Endothelial cell (in vitro differentiated cells): ENCODE measurements at regions not wholly inside any gene's neighbourhood (a gene's known extent, or its start where the extent isn't known, plus 50 kb on each side); places are given as distances from the start of the nearest gene placed in this dataset.

Source experiments
- DNase-seq: peaks from one replicate; pipeline ENCODE4 v3.0.0; 2021; ENCODE audit warnings: low spot score
- H3K27ac Mint-ChIP-seq: one replicate; pipeline ENCODE4 v1.8.0; 2021; ENCODE audit warnings: mixed read lengths, inconsistent platforms; ENCODE audit not compliant: unreplicated experiment
- H3K27me3 Mint-ChIP-seq: one replicate; pipeline ENCODE4 v1.8.0; 2021; ENCODE audit warnings: mild to moderate bottlenecking, moderate library complexity, mixed read lengths, inconsistent platforms; ENCODE audit not compliant: unreplicated experiment
- H3K36me3 Mint-ChIP-seq: one replicate; pipeline ENCODE4 v1.8.0; 2021; ENCODE audit warnings: mild to moderate bottlenecking, low read depth, mixed read lengths, inconsistent platforms; ENCODE audit not compliant: unreplicated experiment
- H3K4me1 Mint-ChIP-seq: one replicate; pipeline ENCODE4 v1.8.0; 2021; ENCODE audit warnings: mild to moderate bottlenecking, mixed read lengths, inconsistent platforms; ENCODE audit not compliant: unreplicated experiment
- H3K4me3 Mint-ChIP-seq: one replicate; pipeline ENCODE4 v1.8.0; 2021; ENCODE audit warnings: mild to moderate bottlenecking, mixed read lengths, inconsistent platforms; ENCODE audit not compliant: unreplicated experiment
- H3K9me3 Mint-ChIP-seq: one replicate; pipeline ENCODE4 v1.8.0; 2021; ENCODE audit warnings: mixed read lengths, inconsistent platforms; ENCODE audit not compliant: unreplicated experiment
- TF ChIP-seq, protein P1 (sequence below): fragments of 200-600 bp; sonication (generic); IDR thresholded peaks from one replicate; pipeline ENCODE4 v1.5.0; 2021; ENCODE audit warnings: antibody characterized with exemption; ENCODE audit not compliant: unreplicated experiment

- Mint-ChIP-seq H3K36me3 (no peaks in the 10 kb centered on the region), H3K27me3 (no peaks in the 10 kb centered on the region), H3K27ac (no peak overlapping the region), H3K4me1 (no peaks in the 10 kb centered on the region), H3K4me3 (no peak overlapping the region), H3K9me3 (no peaks in the 10 kb centered on the region)
- DNase-seq = no peak
- TF ChIP-seq, protein P1, sequence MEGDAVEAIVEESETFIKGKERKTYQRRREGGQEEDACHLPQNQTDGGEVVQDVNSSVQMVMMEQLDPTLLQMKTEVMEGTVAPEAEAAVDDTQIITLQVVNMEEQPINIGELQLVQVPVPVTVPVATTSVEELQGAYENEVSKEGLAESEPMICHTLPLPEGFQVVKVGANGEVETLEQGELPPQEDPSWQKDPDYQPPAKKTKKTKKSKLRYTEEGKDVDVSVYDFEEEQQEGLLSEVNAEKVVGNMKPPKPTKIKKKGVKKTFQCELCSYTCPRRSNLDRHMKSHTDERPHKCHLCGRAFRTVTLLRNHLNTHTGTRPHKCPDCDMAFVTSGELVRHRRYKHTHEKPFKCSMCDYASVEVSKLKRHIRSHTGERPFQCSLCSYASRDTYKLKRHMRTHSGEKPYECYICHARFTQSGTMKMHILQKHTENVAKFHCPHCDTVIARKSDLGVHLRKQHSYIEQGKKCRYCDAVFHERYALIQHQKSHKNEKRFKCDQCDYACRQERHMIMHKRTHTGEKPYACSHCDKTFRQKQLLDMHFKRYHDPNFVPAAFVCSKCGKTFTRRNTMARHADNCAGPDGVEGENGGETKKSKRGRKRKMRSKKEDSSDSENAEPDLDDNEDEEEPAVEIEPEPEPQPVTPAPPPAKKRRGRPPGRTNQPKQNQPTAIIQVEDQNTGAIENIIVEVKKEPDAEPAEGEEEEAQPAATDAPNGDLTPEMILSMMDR = no peak
Observed at GRCh38 chr10:111865550-111865949, 318.0 kb downstream of the GPAM start.

DNA sequence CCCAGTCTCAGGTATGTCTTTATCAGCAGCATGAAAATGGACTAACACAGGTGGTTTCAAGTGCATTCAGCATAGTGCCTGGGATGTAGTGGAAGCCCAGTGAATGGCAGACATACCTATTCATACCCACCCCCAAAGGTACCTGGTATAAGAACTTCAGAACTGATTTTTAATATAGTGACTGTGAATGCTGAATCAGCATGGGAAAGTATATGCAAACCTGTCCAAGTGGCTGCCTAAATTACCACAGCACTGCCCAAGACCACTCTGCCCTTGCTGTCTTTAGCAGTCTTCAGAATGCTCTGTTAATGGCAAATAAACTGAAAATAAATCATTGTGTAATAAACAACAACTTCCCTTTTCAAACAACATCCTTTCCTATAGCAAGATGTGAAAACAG is 312.1 kb downstream of the GPAM start:
- no peak overlapping the region for H3K27ac Mint-ChIP-seq
- TF ChIP-seq, protein P1 = no peak
- H3K27me3 Mint-ChIP-seq = no peaks in the 10 kb centered on the region
- no peak overlapping the region for H3K4me3 Mint-ChIP-seq
- DNase-seq = no peak
- no peaks in the 10 kb centered on the region for H3K36me3 Mint-ChIP-seq
- no peaks in the 10 kb centered on the region for H3K9me3 Mint-ChIP-seq
- H3K4me1 Mint-ChIP-seq = no peaks in the 10 kb centered on the region

DNA sequence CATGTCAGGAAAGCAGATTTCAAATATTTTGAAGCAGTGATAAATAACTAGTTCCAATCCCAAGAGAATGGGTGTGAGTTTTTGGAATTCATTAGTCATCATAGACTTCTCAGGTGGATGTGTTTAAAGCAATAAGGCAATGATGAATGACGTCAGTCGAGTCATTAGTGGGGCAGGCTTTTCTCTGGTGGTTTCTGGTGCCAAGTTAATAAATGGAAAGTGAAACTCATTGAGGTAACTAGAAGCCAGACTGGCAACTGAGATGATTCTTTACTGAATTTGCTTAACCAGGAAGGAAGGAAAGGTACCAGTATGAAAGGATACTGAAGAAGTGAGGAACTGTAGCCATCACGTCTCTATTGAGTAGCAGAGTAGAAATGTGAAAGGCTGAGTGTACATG is 311.0 kb downstream of the GPAM start:
- TF ChIP-seq, protein P1 = no peak
- H3K27me3 Mint-ChIP-seq = no peaks in the 10 kb centered on the region
- no peak overlapping the region for H3K27ac Mint-ChIP-seq
- no peaks in the 10 kb centered on the region for H3K9me3 Mint-ChIP-seq
- no peaks in the 10 kb centered on the region for H3K4me1 Mint-ChIP-seq
- no peaks in the 10 kb centered on the region for H3K36me3 Mint-ChIP-seq
- no peak for DNase-seq
- H3K4me3 Mint-ChIP-seq = no peak overlapping the region

- no peak overlapping the region for H3K27ac Mint-ChIP-seq
- H3K4me1 Mint-ChIP-seq = no peaks in the 10 kb centered on the region
- TF ChIP-seq, protein P1 = no peak
- no peaks in the 10 kb centered on the region for H3K36me3 Mint-ChIP-seq
- H3K27me3 Mint-ChIP-seq = no peaks in the 10 kb centered on the region
- no peaks in the 10 kb centered on the region for H3K9me3 Mint-ChIP-seq
- no peak overlapping the region for H3K4me3 Mint-ChIP-seq
- no peak for DNase-seq
Observed at GRCh38 chr10:111873041-111873440, 310.5 kb downstream of the GPAM start.

DNA sequence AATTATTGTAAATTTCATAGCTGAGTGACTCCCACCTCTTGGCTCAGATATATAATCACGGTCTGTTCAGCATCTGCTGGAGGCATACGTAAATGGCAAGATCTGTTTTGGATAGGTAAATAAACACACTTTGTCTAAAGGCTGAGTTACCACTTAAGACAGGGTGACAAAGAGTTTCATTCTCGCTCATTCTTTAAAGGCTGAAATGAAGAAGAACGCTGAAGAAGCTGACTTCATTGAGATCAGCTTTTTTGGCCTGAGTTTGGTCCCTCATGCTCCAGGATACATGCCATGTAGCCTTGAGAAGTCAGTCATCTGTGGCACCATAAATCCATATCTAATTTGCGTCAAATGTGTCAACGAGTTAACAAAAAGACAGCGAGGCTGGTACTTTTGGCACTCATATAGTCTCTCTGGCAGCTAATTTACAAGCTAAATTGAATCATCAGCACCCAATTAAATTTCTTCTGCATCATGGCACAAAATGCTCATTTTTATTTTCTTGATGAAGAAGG is 309.9 kb downstream of the GPAM start:
- TF ChIP-seq, protein P1 = no peak
- no peak overlapping the region for H3K4me3 Mint-ChIP-seq
- no peaks in the 10 kb centered on the region for H3K27me3 Mint-ChIP-seq
- no peaks in the 10 kb centered on the region for H3K4me1 Mint-ChIP-seq
- H3K27ac Mint-ChIP-seq = no peak overlapping the region
- no peaks in the 10 kb centered on the region for H3K9me3 Mint-ChIP-seq
- no peak for DNase-seq
- no peaks in the 10 kb centered on the region for H3K36me3 Mint-ChIP-seq
